CD14-positive monocyte (primary cell): ENCODE measurements at regions not wholly inside any gene's neighbourhood (a gene's known extent, or its start where the extent isn't known, plus 50 kb on each side); places are given as distances from the start of the nearest gene placed in this dataset.

Experiments used
- DNase-seq, 3 donors: peaks; one replicate each; pipeline ENCODE4 v3.0.0-alpha.2; 2011 to 2022
- H2AFZ ChIP-seq: 2 replicates; pipeline ENCODE4 v1.6.0; 2012; ENCODE audit warnings: mild to moderate bottlenecking, low read depth, low read length, inconsistent platforms; ENCODE audit not compliant: insufficient read depth, poor library complexity, severe bottlenecking
- H3K27ac ChIP-seq, 2 donors: 1 replicate in 1 of 2; 2 replicates in 1 of 2; pipeline ENCODE4 v1.5.1; 2012 to 2013; ENCODE audit warnings: low read length in 2 of 2, control low read depth in 1 of 2, inconsistent platforms in 1 of 2, low read depth in 1 of 2, mild to moderate bottlenecking in 1 of 2
- H3K27me3 ChIP-seq, 2 donors: one replicate each; pipeline versions ENCODE4 v1.6.0 to v1.6.1; 2011 to 2013; ENCODE audit warnings: low read length in 2 of 2; ENCODE audit not compliant: control insufficient read depth in 2 of 2, insufficient read depth in 2 of 2
- H3K36me3 ChIP-seq, 2 donors: replicated peaks in 1 of 2; 1 replicate in 1 of 2; 2 replicates in 1 of 2; pipeline versions ENCODE4 v1.5.1 to v1.6.1; 2012 to 2013; ENCODE audit warnings: low read length in 2 of 2, control low read depth in 1 of 2, inconsistent platforms in 1 of 2, mild to moderate bottlenecking in 1 of 2; ENCODE audit not compliant: insufficient read depth in 2 of 2, control insufficient read depth in 1 of 2
- H3K4me1 ChIP-seq, 2 donors: 1 replicate in 1 of 2; 2 replicates in 1 of 2; pipeline versions ENCODE4 v1.5.1 to v1.6.1; 2012 to 2013; ENCODE audit warnings: low read length in 2 of 2, control low read depth in 1 of 2, inconsistent platforms in 1 of 2, mild to moderate bottlenecking in 1 of 2, moderate library complexity in 1 of 2; ENCODE audit not compliant: insufficient read depth in 2 of 2, control insufficient read depth in 1 of 2
- H3K4me2 ChIP-seq: replicated peaks from 2 replicates; pipeline ENCODE3; 2012; ENCODE audit warnings: low read length, moderate library complexity, mild to moderate bottlenecking; ENCODE audit not compliant: poor library complexity, severe bottlenecking; ENCODE audit errors: extremely low read depth
- H3K4me3 ChIP-seq, 3 experiments: fragments of 200-600 bp in 1 of 3; sonication (generic) in 1 of 3; replicated peaks in 1 of 3; 1 replicate in 2 of 3; 2 replicates in 1 of 3; pipeline ENCODE4 v1.5.1; 2011 to 2013; ENCODE audit warnings: low read length in 3 of 3, mild to moderate bottlenecking in 3 of 3, control low read depth in 2 of 3, low read depth in 2 of 3, inconsistent platforms in 1 of 3, moderate library complexity in 1 of 3
- H3K79me2 ChIP-seq: 2 replicates; pipeline ENCODE4 v1.6.0; 2012; ENCODE audit warnings: mild to moderate bottlenecking, control low read depth, inconsistent platforms, low read length, moderate library complexity; ENCODE audit not compliant: insufficient read depth
- H3K9ac ChIP-seq: 2 replicates; pipeline ENCODE4 v1.6.0; 2017; ENCODE audit warnings: low read length, mild to moderate bottlenecking; ENCODE audit not compliant: insufficient read depth, poor library complexity, severe bottlenecking
- H3K9me3 ChIP-seq, 2 donors: replicated peaks in 1 of 2; 1 replicate in 1 of 2; 2 replicates in 1 of 2; pipeline versions ENCODE4 v1.5.1 to v1.6.1; 2012 to 2013; ENCODE audit warnings: low read length in 2 of 2, control low read depth in 1 of 2; ENCODE audit not compliant: control insufficient read depth in 1 of 2, insufficient read depth in 1 of 2
- H4K20me1 ChIP-seq: 2 replicates; pipeline ENCODE4 v1.6.0; 2012; ENCODE audit warnings: mild to moderate bottlenecking, low read length, control low read depth, moderate library complexity; ENCODE audit not compliant: insufficient read depth
- H3K27ac Mint-ChIP-seq, 7 donors: one replicate each; pipeline ENCODE4 v1.8.0; 2020; ENCODE audit warnings: mild to moderate bottlenecking in 7 of 7, mixed read lengths in 7 of 7, moderate library complexity in 6 of 7, inconsistent platforms in 2 of 7
- H3K27me3 Mint-ChIP-seq, 3 donors: one replicate each; pipeline ENCODE4 v1.8.0; 2021 to 2022; ENCODE audit warnings: low read depth in 3 of 3, mild to moderate bottlenecking in 3 of 3, mixed read lengths in 3 of 3, moderate library complexity in 3 of 3, inconsistent platforms in 1 of 3
- H3K36me3 Mint-ChIP-seq, 2 donors: one replicate each; pipeline ENCODE4 v1.8.0; 2020; ENCODE audit warnings: mixed read lengths in 2 of 2, inconsistent platforms in 1 of 2, mild to moderate bottlenecking in 1 of 2
- H3K4me1 Mint-ChIP-seq: one replicate; pipeline ENCODE4 v1.8.0; 2020; ENCODE audit warnings: mild to moderate bottlenecking, mixed read lengths
- H3K4me3 Mint-ChIP-seq, 2 donors: one replicate each; pipeline ENCODE4 v1.8.0; 2020; ENCODE audit warnings: mild to moderate bottlenecking in 2 of 2, mixed read lengths in 2 of 2, moderate library complexity in 1 of 2
- H3K9me3 Mint-ChIP-seq, 7 donors: one replicate each; pipeline ENCODE4 v1.8.0; 2020 to 2022; ENCODE audit warnings: mixed read lengths in 7 of 7, mild to moderate bottlenecking in 6 of 7, moderate library complexity in 6 of 7, inconsistent platforms in 2 of 7
- WGBS: methylation state at CpG from one replicate; pipeline ENCODE4 v1.1.5; 2013; ENCODE audit warnings: missing lambda C conversion rate; ENCODE audit not compliant: insufficient coverage; 5-methylcytosine and 5-hydroxymethylcytosine counted together
- intact Hi-C, 2 donors: fragments of 100-400 bp; cut with micrococcal nuclease; formaldehyde crosslinking; loops; one replicate each; pipeline versions ENCODE4 v1.15.0 to v1.15.1; 2023
- TF ChIP-seq, protein P1 (sequence below): fragments of 200-600 bp; IDR thresholded peaks from one replicate; pipeline ENCODE4 v1.8.0; 2022; ENCODE audit warnings: antibody characterized with exemption, mild to moderate bottlenecking

DNA sequence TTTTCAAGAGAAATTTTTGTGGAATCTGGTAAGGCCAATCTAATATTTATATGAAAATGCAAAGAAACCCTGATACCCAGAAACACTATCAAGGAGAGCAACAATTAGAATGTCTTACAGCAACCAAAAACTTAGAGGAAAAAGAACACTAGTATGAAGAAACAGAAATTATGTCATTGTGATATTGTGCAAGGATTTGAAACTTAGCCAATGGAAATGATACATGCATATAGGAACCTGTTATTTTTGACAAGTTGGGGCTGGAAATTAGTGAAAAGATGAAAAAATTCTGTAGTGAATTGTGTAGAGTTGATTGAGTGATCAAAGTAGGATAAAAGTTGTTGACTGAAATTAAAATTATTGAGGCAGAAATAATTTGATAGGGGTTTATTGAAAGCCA lies 792.6 kb upstream of the SLITRK6 start:
- intact Hi-C loops, result no loop called here
- no peak overlapping the region for H3K4me3 ChIP-seq
- Mint-ChIP-seq H3K27me3 (no peaks in the 10 kb centered on the region), H3K4me1 (no peaks in the 10 kb centered on the region), H3K4me3 (no peak overlapping the region), H3K27ac (no peak overlapping the region), H3K36me3 (no peaks in the 10 kb centered on the region), H3K9me3 (peaks cover 0 to 14% (median 4%) of the 10 kb centered on the region in 7 donors)
- H3K27me3 ChIP-seq, result no peaks in the 10 kb centered on the region
- H3K9me3 ChIP-seq, result peaks cover under 1 to 8% of the 10 kb centered on the region in 2 donors
- no peak overlapping the region for H3K9ac ChIP-seq
- no peak overlapping the region for H2AFZ ChIP-seq
- no peak for DNase-seq
- no peak overlapping the region for H3K27ac ChIP-seq
- TF ChIP-seq, protein P1, sequence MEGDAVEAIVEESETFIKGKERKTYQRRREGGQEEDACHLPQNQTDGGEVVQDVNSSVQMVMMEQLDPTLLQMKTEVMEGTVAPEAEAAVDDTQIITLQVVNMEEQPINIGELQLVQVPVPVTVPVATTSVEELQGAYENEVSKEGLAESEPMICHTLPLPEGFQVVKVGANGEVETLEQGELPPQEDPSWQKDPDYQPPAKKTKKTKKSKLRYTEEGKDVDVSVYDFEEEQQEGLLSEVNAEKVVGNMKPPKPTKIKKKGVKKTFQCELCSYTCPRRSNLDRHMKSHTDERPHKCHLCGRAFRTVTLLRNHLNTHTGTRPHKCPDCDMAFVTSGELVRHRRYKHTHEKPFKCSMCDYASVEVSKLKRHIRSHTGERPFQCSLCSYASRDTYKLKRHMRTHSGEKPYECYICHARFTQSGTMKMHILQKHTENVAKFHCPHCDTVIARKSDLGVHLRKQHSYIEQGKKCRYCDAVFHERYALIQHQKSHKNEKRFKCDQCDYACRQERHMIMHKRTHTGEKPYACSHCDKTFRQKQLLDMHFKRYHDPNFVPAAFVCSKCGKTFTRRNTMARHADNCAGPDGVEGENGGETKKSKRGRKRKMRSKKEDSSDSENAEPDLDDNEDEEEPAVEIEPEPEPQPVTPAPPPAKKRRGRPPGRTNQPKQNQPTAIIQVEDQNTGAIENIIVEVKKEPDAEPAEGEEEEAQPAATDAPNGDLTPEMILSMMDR, result no peak
- H3K36me3 ChIP-seq, result no peaks in the 10 kb centered on the region
- no peaks in the 10 kb centered on the region for H4K20me1 ChIP-seq
- H3K4me2 ChIP-seq, result no peak overlapping the region
- H3K79me2 ChIP-seq, result no peaks in the 10 kb centered on the region
- no peaks in the 10 kb centered on the region for H3K4me1 ChIP-seq

GRCh38 chr13:86601351-86601750 lies 802.1 kb upstream of the SLITRK6 start:
- intact Hi-C loops, result no loop called here
- no CpG with 5 or more reads among the region's 4 CpGs for WGBS

More at GRCh38 chr13:86601351-86601750, 802.1 kb upstream of the SLITRK6 start:
- Histone ChIP-seq H4K20me1 (no peaks in the 10 kb centered on the region), H3K27me3 (no peaks in the 10 kb centered on the region), H3K9ac (no peak overlapping the region), H3K4me2 (no peak overlapping the region), H2AFZ (no peak overlapping the region), H3K79me2 (no peaks in the 10 kb centered on the region), H3K4me1 (no peaks in the 10 kb centered on the region), H3K36me3 (no peaks in the 10 kb centered on the region), H3K27ac (no peak overlapping the region), H3K9me3 (peaks cover 5 to 7% of the 10 kb centered on the region in 2 donors), H3K4me3 (no peak overlapping the region)
- no peaks in the 10 kb centered on the region for H3K4me1 Mint-ChIP-seq
- H3K4me3 Mint-ChIP-seq, result no peak overlapping the region
- peaks cover 0 to 2% (median 1%) of the 10 kb centered on the region in 3 donors for H3K27me3 Mint-ChIP-seq
- H3K9me3 Mint-ChIP-seq, result peaks cover 0 to 6% (median 2%) of the 10 kb centered on the region in 7 donors
- no peaks in the 10 kb centered on the region for H3K36me3 Mint-ChIP-seq
- no peak for DNase-seq
- TF ChIP-seq, protein P1, result no peak
- no peak overlapping the region for H3K27ac Mint-ChIP-seq
